H9 (cell line): ENCODE measurements at regions not wholly inside any gene's neighbourhood (a gene's known extent, or its start where the extent isn't known, plus 50 kb on each side); places are given as distances from the start of the nearest gene placed in this dataset.

Source experiments
- DNase-seq: peaks from one replicate; pipeline ENCODE4 v3.0.0-alpha.2; 2017
- H2AFZ ChIP-seq: one replicate; pipeline ENCODE4 v1.6.1; 2013; ENCODE audit warnings: mild to moderate bottlenecking, low read length, control low read depth, moderate library complexity
- H2AK5ac ChIP-seq: 2 replicates; pipeline ENCODE4 v1.6.1; 2013; ENCODE audit warnings: low read length, control low read depth, mixed read lengths; ENCODE audit not compliant: insufficient read length
- H2BK120ac ChIP-seq: one replicate; pipeline ENCODE4 v1.6.1; 2013; ENCODE audit warnings: low read depth, mild to moderate bottlenecking, low read length, control low read depth, inconsistent platforms; ENCODE audit not compliant: poor library complexity, severe bottlenecking
- H2BK12ac ChIP-seq: 2 replicates; pipeline ENCODE4 v1.6.1; 2013; ENCODE audit warnings: low read length, control low read depth, mixed read lengths, low read depth; ENCODE audit not compliant: insufficient read length
- H2BK15ac ChIP-seq: 2 replicates; pipeline ENCODE4 v1.6.1; 2013; ENCODE audit warnings: low read depth, low read length, control low read depth
- H2BK20ac ChIP-seq: one replicate; pipeline ENCODE4 v1.6.1; 2013; ENCODE audit warnings: low read depth, mild to moderate bottlenecking, low read length, control low read depth, inconsistent platforms; ENCODE audit not compliant: poor library complexity, severe bottlenecking
- H2BK5ac ChIP-seq: 2 replicates; pipeline ENCODE4 v1.6.1; 2013; ENCODE audit warnings: low read length, control low read depth, mixed read lengths; ENCODE audit not compliant: insufficient read length
- H3K14ac ChIP-seq: 2 replicates; pipeline ENCODE4 v1.6.1; 2013; ENCODE audit warnings: low read length, control low read depth; ENCODE audit not compliant: insufficient read depth
- H3K18ac ChIP-seq: 2 replicates; pipeline ENCODE4 v1.6.1; 2013; ENCODE audit warnings: low read depth, mild to moderate bottlenecking, mixed read lengths, low read length, control low read depth; ENCODE audit not compliant: insufficient read length
- H3K23ac ChIP-seq: 2 replicates; pipeline ENCODE4 v1.6.1; 2013; ENCODE audit warnings: low read length, control low read depth, mixed read lengths, low read depth; ENCODE audit not compliant: insufficient read length
- H3K23me2 ChIP-seq: 2 replicates; pipeline ENCODE4 v1.6.1; 2013; ENCODE audit warnings: low read depth, mild to moderate bottlenecking, mixed read lengths, low read length, control low read depth; ENCODE audit not compliant: insufficient read length, poor library complexity, severe bottlenecking
- H3K27ac ChIP-seq: 2 replicates; pipeline ENCODE4 v1.5.1; 2013; ENCODE audit warnings: low read length, control low read depth, mixed read lengths, low read depth; ENCODE audit not compliant: insufficient read length
- H3K27me3 ChIP-seq: 2 replicates; pipeline ENCODE4 v1.6.1; 2013; ENCODE audit warnings: low read length, control low read depth, inconsistent platforms; ENCODE audit not compliant: insufficient read depth
- H3K4ac ChIP-seq: 2 replicates; pipeline ENCODE4 v1.6.1; 2013; ENCODE audit warnings: low read depth, mild to moderate bottlenecking, control low read depth, inconsistent platforms, low read length, moderate library complexity
- H3K4me1 ChIP-seq: 2 replicates; pipeline ENCODE4 v1.6.1; 2013; ENCODE audit warnings: low read length, control low read depth, inconsistent platforms; ENCODE audit not compliant: insufficient read depth
- H3K4me2 ChIP-seq: 2 replicates; pipeline ENCODE4 v1.6.1; 2013; ENCODE audit warnings: low read length, control low read depth, mixed read lengths; ENCODE audit not compliant: insufficient read length, insufficient read depth
- H3K56ac ChIP-seq: 2 replicates; pipeline ENCODE4 v1.6.1; 2013; ENCODE audit warnings: low read depth, mild to moderate bottlenecking, mixed read lengths, low read length, control low read depth; ENCODE audit not compliant: insufficient read length
- H3K79me1 ChIP-seq: 2 replicates; pipeline ENCODE4 v1.6.1; 2013; ENCODE audit warnings: low read depth, mild to moderate bottlenecking, moderate library complexity, low read length, control low read depth, inconsistent platforms; ENCODE audit not compliant: insufficient read depth, poor library complexity, severe bottlenecking
- H3K79me2 ChIP-seq: 2 replicates; pipeline ENCODE4 v1.6.1; 2013; ENCODE audit warnings: low read length, control low read depth, inconsistent platforms; ENCODE audit not compliant: insufficient read depth
- H3K9ac ChIP-seq: 2 replicates; pipeline ENCODE4 v1.6.1; 2013; ENCODE audit warnings: low read length, control low read depth, mixed read lengths; ENCODE audit not compliant: insufficient read length; ENCODE audit errors: extremely low read depth
- H3K9me3 ChIP-seq: one replicate; pipeline ENCODE4 v1.6.1; 2013; ENCODE audit warnings: low read depth, low read length, inconsistent platforms; ENCODE audit not compliant: control insufficient read depth
- H3T11ph ChIP-seq: one replicate; pipeline ENCODE4 v1.6.1; 2013; ENCODE audit warnings: mild to moderate bottlenecking, low read length, control low read depth, inconsistent platforms
- H4K20me1 ChIP-seq: one replicate; pipeline ENCODE4 v1.6.1; 2013; ENCODE audit not compliant: control insufficient read depth, insufficient read length, insufficient read depth
- H4K5ac ChIP-seq: 2 replicates; pipeline ENCODE4 v1.6.1; 2013; ENCODE audit warnings: low read depth, mild to moderate bottlenecking, mixed read lengths, low read length, control low read depth; ENCODE audit not compliant: insufficient read length
- H4K8ac ChIP-seq: replicated peaks from 2 replicates; pipeline ENCODE4 v1.6.1; 2013; ENCODE audit warnings: low read length, control low read depth, mixed read lengths, low read depth; ENCODE audit not compliant: insufficient read length
- H4K91ac ChIP-seq: 2 replicates; pipeline ENCODE4 v1.6.1; 2013; ENCODE audit warnings: low read depth, mild to moderate bottlenecking, moderate library complexity, mixed read lengths, low read length, control low read depth; ENCODE audit not compliant: insufficient read length
- H3K27ac Mint-ChIP-seq, 3 experiments: 2 replicates in 2 of 3; 3 replicates in 1 of 3; pipeline ENCODE4 v1.8.0; 2020 to 2021; ENCODE audit warnings: mixed read lengths in 3 of 3, mild to moderate bottlenecking in 1 of 3, moderate library complexity in 1 of 3
- H3K27me3 Mint-ChIP-seq: 2 replicates; pipeline ENCODE4 v1.8.0; 2021; ENCODE audit warnings: low read depth, mild to moderate bottlenecking, moderate library complexity, mixed read lengths
- H3K36me3 Mint-ChIP-seq, 3 experiments: 2 replicates in 2 of 3; 3 replicates in 1 of 3; pipeline ENCODE4 v1.8.0; 2020 to 2021; ENCODE audit warnings: low read depth in 3 of 3, mixed read lengths in 3 of 3; ENCODE audit not compliant: insufficient read depth in 1 of 3
- H3K4me1 Mint-ChIP-seq, 2 experiments: 2 replicates each; pipeline ENCODE4 v1.8.0; 2020; ENCODE audit warnings: mixed read lengths in 2 of 2
- H3K4me3 Mint-ChIP-seq, 2 experiments: 2 replicates in 1 of 2; 3 replicates in 1 of 2; pipeline ENCODE4 v1.8.0; 2020 to 2021; ENCODE audit warnings: mild to moderate bottlenecking in 2 of 2, mixed read lengths in 2 of 2, moderate library complexity in 1 of 2
- H3K9me3 Mint-ChIP-seq, 2 experiments: 2 replicates in 1 of 2; 3 replicates in 1 of 2; pipeline ENCODE4 v1.8.0; 2020; ENCODE audit warnings: mild to moderate bottlenecking in 2 of 2, mixed read lengths in 2 of 2, moderate library complexity in 1 of 2
- CTCF ChIP-seq: fragments of 200-600 bp; sonication (generic); conservative IDR thresholded peaks from 3 replicates; pipeline ENCODE4 v1.8.0; 2021; ENCODE audit warnings: antibody characterized with exemption, mild to moderate bottlenecking
- WGBS: extraction: QIAGEN DNeasy Blood & Tissue Kit; methylation state at CpG from one replicate; pipeline ENCODE4 v1.1.7; 2013; ENCODE audit warnings: missing lambda C conversion rate, low lambda C conversion rate, mixed read lengths; ENCODE audit not compliant: insufficient read length; ENCODE audit errors: extremely low coverage; 5-methylcytosine and 5-hydroxymethylcytosine counted together

GRCh38 chr14:98868866-98869265 is 403.1 kb downstream of the BCL11B start:
- TF ChIP-seq CTCF = no peak

More at GRCh38 chr14:98868866-98869265, 403.1 kb downstream of the BCL11B start:
- no peak overlapping the region for H3K9ac ChIP-seq
- no peak overlapping the region for H4K8ac ChIP-seq
- no peak overlapping the region for H4K91ac ChIP-seq
- H3T11ph ChIP-seq = no peak overlapping the region
- H3K4me3 Mint-ChIP-seq = no peak overlapping the region
- H3K23me2 ChIP-seq = no peaks in the 10 kb centered on the region
- H3K56ac ChIP-seq = no peak overlapping the region
- H3K27ac ChIP-seq = no peak overlapping the region
- H2BK120ac ChIP-seq = no peak overlapping the region
- H4K20me1 ChIP-seq = no peaks in the 10 kb centered on the region
- H3K4ac ChIP-seq = no peak overlapping the region
- H2BK15ac ChIP-seq = no peak overlapping the region
- no peaks in the 10 kb centered on the region for H3K9me3 Mint-ChIP-seq
- no peak overlapping the region for H3K23ac ChIP-seq
- H2AK5ac ChIP-seq = no peak overlapping the region
- H3K27me3 Mint-ChIP-seq = peaks cover 1% of the 10 kb centered on the region; the same call in 1 of the 2 replicates
- DNase-seq = no peak
- no peak overlapping the region; a peak in 1 of 7 replicates for H3K27ac Mint-ChIP-seq
- no peaks in the 10 kb centered on the region for H3K79me1 ChIP-seq
- H2BK12ac ChIP-seq = no peak overlapping the region
- no peak overlapping the region for H2BK5ac ChIP-seq
- H2AFZ ChIP-seq = no peak overlapping the region
- no peak overlapping the region for H4K5ac ChIP-seq
- no peaks in the 10 kb centered on the region for H3K9me3 ChIP-seq
- no peak overlapping the region for H2BK20ac ChIP-seq
- H3K79me2 ChIP-seq = no peaks in the 10 kb centered on the region
- no peaks in the 10 kb centered on the region for H3K4me1 Mint-ChIP-seq
- no peak overlapping the region for H3K4me2 ChIP-seq
- H3K14ac ChIP-seq = no peak overlapping the region
- no CpG with 5 or more reads among the region's 10 CpGs for WGBS
- H3K36me3 Mint-ChIP-seq = no peaks in the 10 kb centered on the region
- H3K27me3 ChIP-seq = no peaks in the 10 kb centered on the region
- H3K4me1 ChIP-seq = no peaks in the 10 kb centered on the region
- no peak overlapping the region for H3K18ac ChIP-seq
